HL-60/S4 (cell line): ENCODE measurements at regions not wholly inside any gene's neighbourhood (a gene's known extent, or its start where the extent isn't known, plus 50 kb on each side); places are given as distances from the start of the nearest gene placed in this dataset.

Experiments
- in situ Hi-C: fragments of 300-500 bp; cut with MboI; formaldehyde crosslinking; loops from 2 replicates; pipeline ENCODE4 v1.14.3; 2022; ENCODE audit warnings: low sequenced_read_pairs

DNA sequence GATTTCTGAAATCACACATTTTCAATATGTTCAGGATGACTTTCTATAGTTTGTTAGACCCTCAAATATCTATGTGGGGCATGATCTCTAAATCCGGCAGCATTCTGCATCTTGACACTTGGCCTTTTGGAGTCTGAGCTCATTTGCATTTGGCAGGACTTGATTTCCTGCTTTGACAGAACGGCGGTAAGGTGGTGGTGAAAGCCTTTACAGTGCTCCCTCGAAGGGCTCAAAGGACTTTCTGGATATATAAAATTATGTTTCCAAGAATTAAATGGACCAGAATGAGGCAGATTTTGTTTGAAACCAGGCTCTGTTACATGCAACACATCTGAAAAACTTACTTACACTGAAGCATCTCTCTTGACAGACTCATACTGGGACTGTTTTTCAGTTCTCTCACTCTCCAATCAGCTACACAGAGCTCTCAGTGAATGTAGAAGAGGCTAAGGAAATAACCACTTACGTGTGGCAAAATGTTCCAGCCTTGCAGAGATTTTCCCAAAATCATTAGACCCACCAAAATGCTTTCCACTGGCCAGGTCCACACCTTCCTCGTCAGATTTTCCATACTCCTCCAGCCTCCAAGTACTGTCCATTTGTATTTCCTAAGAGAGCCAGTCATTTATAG is 207.2 kb downstream of the SPRY2 start:
- in situ Hi-C loops, result no loop called here

DNA sequence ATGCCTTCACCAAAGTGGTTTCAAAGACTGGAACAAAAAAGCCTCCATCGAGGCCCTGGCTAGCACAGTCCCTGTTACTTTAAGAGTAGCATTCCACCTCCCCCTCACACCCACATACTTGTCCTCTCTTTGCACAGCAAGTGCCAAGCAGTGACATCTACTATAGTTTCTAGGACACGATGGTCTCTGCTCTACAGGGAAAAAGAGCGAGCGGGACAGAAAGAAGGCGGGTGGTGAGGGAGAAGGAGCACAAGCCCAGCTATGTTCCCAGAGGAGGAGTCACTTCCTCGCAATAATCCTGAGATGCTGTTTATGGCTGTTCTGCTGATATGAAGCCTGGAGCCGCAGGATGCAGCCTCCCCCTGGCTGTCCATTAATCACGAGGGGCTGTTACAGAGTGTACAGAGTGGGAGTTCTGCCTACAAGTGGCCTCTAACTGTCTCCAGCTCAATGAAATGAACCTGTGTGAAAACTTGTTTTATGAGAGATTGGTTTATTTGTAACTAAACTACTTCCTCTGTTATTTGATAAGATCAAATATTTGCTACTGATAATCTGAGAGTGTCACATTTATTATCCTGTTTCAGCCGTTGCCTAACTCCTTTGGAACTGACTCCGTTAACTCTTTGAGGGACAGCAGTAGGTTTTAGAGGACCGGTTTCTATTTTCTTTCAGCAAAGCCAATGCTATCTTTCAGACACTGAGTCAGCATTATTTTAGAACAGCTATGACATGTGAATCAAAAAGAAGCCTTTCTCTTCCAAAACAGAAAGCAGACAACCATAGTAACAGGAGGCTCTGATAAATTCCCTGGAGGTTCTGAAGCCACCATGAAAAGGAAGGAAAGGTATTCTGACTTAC is 208.0 kb downstream of the SPRY2 start:
- in situ Hi-C loops, result no loop called here

DNA sequence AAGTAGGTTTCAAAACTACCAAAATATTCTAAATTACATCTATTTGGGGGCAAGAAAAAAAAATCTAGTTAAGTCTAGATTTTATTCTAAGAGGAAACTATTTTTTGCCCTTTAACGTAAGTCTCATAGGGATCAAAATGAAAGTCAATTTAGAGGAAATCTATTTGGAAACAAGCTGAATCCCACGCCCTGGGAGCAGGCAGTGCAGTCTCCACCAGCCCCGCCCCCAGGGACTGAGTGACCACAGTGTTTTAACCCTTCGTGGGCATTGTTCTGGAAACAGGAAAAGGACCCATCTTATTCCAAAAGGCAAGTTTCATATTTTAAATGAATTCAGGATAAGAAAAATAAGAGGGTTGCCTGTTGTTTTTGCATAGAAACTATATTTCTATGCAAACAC is 209.7 kb downstream of the SPRY2 start:
- in situ Hi-C loops, result no loop called here

DNA sequence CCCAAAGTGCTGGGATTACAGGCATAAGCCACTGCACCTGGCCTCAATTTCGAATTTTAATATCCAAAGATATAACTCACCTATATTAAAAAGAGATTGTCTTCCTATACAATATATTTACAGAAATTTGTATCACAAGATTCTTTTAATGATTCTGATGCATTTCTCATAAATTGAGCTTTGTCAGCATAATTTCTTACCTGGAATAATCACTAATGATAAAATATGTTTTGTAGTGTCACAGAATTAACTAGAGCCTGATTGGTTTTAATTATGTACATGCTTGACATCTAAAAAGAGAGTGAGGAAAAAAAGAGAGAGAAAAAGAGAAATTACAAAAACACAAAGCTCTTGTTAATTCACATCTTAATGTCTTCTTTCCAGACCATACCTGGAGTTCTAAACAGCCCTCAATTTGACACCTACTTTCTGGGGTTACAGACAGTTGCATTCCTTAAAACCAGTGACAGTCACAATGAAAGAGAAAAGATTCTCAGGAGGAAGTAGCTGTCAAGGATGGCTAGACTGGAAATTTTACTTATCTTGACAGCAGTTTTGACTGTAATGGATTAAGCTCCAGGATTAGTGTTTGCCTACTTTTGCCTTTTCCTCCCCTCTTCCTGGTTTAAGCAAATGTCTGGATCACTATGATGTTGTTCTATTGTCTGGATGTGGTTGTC is 214.4 kb downstream of the SPRY2 start:
- in situ Hi-C loops, result no loop called here

DNA sequence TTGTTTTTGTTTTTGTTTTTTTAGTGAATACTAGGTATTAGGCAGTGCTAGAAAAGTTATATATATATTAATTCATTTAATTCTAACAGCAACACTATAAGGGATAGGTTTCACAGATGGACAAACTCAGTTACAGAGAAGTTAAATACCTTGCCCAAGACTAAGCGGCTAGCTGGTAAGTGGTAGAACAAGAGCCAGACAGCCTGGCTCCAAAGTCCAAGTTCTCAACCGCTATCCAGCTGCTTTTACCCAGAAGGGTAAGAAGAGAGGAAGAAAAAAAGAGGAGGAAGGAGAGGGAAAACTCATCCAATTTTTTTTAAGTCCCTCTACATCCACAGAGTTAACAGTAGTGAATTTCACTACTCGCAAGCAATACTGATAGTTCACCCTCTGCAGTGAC is 217.0 kb downstream of the SPRY2 start:
- in situ Hi-C loops, result no loop called here

DNA sequence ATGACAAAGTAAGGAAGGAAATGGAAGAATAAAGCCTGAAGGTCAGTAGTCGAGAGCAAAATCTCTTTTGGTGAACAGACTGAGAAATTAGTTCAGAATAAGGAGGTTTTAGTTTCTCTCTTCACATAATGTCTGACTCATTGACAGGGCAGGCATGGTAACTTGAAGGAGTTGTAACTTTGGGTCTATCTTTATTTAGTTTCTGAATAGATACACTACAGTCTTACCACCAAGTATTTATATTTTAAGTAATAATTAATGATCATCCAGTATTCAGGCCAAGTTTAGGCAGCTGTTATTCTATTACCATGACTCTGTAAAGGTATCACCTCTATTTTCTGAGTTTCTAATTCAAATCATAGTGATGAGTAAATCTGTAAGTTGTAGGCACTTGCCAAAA is 219.9 kb downstream of the SPRY2 start:
- in situ Hi-C loops, result no loop called here

DNA sequence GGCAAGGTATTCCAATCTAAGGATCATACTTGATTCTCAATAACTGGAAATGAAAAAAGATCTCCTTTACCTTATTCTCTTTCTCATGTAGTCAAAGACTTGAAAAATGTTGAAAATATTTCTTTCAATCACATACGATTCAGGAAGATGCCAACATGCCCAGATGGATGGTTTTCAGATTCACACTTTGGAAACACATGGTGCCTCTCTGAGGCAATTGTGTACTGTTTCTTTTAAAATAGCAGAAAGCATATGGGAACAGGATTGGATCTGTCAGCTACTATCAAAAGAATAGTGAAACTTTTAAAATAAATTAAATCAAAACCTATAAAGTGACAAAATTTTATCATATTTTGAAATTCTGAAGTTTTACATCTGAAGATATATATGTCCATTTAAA is 222.4 kb downstream of the SPRY2 start:
- in situ Hi-C loops, result no loop called here

DNA sequence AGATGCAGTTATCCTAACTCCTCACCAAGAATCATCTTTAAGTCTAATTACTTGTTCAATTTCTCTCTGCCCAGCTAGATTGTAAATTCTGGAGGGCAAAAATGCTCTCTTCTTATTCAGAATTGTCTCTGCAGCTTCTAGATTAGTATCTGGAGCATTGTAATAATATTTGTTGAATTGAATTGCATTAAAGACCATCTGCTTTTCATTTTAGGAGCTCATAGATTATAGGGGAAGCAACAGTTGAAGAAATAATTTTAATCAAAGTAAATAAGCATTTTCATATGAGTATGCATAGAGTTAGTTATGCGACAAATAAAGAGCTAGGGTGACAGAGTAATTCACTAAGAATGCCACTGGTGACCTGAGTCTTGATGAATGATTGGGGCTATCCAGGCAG is 222.8 kb downstream of the SPRY2 start:
- in situ Hi-C loops, result no loop called here

DNA sequence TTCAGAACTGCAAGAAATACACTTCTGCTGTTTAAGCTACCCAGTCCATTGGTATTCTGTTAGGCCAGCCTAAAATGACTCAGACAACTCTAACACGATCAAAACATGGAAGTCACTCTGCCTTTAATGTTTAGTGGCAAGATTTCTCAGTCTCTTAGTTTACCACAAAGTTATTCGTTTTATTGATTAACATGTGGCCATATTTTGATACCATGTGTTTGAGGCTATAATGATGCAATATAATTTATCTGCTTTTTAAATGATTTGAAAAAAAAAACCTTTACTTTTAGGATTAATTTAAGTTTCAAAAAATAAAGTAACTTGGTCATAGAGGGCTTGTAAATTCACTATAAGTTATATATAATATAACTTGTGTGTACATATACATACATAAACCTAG is 223.4 kb downstream of the SPRY2 start:
- in situ Hi-C loops, result no loop called here

DNA sequence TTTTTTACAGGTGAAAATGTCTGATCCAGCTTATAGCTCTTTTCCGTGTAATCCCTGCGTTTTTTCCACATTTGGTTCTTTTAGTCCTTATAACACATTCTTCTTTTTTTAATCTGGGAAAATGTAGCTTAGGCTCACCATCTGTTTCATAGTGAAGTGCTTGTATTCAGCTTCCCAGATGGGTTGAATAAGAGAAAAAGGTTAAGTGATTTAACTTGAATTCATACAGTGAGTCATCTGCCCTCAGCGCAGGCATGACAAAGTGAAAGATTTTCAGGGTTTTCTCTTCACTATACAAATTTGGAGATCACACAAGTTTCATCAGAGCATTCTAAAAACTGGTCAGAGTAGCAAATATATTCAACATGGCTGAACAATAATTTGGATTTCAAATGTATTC is 224.8 kb downstream of the SPRY2 start:
- in situ Hi-C loops, result no loop called here

DNA sequence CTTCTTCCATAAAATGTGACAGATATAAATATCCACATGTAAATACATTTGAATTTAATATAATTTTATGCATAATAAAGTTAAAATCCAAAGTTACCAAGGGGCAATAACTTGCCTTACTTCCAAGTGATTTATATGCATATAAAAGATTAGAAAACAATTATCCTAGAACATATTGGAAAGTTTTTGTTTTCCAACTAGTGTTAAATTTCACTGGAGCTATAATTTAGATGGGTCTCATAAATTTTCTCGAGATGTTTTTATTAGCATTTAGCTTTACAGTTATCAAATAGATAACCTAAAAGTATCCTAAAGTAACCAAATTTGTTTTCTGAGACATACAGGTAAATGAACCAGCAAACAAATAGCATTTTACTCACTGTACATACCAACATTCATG is 225.3 kb downstream of the SPRY2 start:
- in situ Hi-C loops, result no loop called here

DNA sequence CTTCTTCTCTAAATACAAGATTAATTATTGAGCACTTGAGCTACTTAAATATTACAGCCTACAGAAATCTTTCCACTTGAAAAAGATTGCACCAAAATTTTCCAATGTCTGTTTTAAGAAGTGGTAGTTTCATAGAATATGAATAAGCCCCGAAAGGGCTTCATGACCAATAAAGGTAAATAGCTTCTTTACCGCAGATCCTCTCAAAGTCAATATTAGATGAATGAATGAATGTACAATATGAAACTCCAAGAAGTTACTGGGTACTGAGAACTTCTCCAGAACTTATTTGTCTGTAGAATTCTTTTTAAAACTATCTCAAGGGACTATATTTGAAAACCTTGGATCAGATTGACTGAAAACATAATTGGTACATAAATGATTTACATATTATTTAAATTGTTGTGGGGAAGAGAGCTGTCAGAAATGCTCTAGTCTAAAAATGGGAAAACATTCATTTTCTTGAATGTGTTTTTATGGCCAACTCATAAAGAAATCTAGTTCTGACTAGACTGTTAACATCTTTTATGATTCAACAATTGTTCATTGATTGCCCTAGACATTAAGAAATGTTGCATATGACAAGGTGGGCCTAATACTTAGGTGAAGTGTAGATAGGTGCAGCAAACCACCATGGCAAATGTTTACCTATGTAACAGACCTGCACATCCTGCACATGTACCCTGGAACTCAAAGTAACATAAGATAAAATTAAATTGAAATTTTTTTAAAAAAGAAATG is 227.0 kb downstream of the SPRY2 start:
- in situ Hi-C loops, result no loop called here

DNA sequence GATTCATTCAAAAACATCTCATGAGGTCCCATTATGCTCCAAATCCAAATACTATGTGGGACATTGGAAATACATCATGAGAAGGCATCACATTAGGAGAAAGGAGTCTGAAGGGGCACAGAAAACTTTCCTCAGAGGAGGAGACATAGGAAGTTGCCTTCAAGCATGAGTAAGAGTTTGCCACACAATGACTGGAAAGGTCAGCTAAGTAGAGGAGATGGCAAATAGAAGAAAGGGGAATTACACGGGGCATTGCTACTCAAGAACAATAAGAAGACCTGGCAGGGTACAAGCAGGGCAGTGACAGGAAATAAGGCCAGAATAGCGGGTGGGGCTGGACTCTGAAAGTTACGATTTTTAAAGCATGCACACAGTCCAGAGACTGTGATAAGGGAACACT is 231.6 kb downstream of the SPRY2 start:
- in situ Hi-C loops, result no loop called here

DNA sequence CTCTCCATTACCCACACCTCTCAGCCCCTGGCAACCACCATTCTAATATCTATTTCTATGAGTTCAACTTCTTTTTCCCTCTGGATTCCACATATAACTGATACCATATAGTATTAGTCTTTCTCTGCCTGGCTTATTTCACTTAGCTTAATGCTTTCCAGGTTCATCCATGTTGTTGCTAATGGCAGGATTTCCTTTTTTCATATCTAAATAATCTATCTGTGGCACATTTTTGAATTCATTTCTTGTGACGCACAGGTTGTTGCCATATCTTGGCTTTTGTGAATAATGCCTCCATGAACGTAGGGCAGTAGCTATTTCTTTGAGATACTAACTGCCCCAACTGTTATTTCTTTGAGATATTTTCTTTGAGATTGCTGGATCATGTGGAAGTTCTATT is 235.6 kb downstream of the SPRY2 start:
- in situ Hi-C loops, result no loop called here

DNA sequence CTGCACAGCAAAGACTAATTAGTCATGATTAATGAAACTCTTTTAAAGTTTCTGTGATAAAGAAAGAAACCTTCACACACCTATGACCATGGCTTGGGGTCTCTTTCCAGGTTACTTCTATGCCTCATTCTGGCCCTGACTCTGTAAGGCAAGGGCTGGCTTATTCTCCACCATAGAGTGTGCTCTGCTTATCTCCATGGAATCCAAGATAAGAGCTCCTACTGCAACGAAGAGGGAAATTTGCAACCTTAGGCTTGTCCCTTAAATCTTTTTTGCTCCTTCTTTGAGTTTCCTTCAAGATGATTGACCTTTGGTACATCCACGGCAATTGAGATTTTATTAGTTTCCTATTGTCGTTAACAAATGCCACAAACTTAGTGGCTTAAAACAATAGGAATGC is 239.9 kb downstream of the SPRY2 start:
- in situ Hi-C loops, result no loop called here

DNA sequence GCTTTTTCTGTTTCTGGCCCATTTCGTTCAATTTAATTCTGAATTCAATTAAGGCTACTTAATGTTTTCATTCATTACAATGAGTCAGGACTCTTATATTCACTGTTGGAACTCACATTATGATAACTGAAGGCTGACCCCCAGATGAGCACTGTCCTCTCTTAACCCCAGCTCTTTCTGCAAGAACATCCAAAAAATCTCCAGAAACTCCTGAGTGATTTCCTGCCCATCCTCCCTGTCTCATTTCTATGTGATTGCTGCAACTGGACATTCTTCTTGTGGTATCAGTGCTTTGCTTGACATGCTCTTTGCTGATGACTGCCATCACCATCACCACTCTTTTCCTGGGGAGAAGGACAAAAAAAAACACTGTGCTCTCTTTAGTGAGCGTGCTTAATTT is 240.3 kb downstream of the SPRY2 start:
- in situ Hi-C loops, result no loop called here

DNA sequence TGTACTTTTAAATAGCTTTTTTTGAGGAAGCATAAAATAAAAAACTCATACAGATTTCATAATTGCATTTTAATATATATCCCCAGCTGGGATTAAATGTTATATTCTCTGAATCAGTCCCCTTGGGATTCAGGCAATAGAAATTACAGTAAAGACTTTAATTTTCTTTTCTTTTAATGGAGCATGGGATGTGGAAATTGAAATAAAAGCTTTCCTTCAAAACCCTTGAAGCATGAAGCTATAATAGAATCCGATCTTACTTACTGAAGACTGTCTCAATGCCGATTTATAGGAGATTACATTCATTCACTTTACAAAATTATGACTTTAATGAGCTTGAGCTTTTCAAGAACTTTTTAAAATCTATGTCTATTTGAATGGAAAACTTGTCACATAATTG is 243.4 kb downstream of the SPRY2 start:
- in situ Hi-C loops, result no loop called here

DNA sequence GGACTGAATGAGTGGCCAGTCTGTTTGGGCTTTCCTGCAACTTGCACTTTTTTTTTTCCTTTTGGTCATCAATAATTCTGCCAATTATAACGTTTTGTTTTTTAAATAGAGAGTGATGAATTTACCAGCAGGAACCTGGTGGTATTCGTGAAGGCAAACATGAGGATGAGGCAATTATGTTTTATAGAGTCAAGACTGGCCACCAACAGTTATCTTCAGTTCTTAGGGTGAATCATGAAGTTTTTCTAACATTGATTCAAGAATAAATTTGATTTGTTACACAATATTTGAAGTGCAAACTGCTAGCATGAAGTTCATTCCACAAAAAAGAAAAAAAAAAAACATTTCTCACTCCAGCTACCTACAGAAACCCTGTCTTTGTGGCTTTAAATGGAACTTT is 244.5 kb downstream of the SPRY2 start:
- in situ Hi-C loops, result no loop called here

DNA sequence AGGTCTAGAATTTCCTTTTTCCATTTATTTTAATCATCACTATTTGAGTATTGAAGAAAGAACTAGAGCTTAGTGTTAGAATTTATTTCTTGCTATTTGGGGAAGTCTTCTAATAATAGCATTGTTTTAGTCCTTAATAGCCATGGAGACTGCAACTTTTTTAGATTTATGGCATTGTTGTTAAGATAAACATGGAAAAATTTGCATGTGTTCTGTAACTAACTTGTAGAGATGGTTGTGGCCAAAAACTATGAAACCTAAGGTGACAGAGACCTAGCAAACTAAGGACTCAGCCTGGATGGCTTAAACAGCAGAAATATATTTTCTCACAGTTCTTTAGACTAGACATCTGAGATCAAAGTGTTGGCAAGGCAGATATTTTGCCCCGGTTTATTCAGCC is 246.4 kb downstream of the SPRY2 start:
- in situ Hi-C loops, result no loop called here

DNA sequence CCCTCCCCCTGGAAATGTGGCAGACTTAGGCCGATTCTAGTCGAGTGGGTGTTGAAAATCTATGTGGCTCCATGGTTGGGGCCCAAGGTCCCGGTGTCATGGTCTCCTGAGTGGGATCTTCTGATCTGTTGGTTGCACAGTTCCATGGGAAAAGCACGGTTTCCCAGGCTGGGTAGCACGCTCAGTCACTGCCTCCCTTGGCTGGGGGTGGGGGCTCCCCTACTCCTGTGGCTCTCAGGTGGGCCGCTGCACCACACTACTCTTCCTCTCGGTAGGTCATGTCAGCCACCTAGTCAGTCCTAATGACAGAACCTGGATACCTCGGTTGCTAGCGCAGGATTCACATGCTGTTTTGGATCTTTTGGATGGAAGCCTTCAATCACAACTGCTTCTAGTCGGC is 247.0 kb downstream of the SPRY2 start:
- in situ Hi-C loops, result no loop called here

DNA sequence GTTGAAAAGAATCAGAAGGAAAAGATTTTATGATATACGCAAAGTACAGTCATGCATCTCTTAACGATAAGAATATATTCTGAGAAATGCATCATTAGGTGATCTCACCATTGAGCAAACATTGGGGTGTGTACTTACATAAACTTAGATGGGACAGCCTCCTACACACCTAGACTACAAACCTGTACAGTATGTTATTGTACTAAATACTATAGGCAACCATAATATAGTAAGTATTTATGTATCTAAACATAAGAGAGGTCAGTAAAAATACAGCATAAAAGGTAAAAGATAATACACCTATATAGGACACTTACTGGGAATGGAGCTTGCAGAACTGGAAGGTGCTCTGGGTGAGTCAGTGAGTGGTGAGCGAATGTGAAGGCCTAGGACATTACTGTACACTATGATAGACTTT is 254.6 kb downstream of the SPRY2 start:
- in situ Hi-C loops, result no loop called here
